ENCODE measurements at regions not wholly inside any gene's neighbourhood (a gene's known extent, or its start where the extent isn't known, plus 50 kb on each side); places are given as distances from the start of the nearest gene placed in this dataset.

GRCh38 chr2:128579825-128580224 is 261.2 kb upstream of the HS6ST1 start:
- TF ChIP-seq, protein P1, sequence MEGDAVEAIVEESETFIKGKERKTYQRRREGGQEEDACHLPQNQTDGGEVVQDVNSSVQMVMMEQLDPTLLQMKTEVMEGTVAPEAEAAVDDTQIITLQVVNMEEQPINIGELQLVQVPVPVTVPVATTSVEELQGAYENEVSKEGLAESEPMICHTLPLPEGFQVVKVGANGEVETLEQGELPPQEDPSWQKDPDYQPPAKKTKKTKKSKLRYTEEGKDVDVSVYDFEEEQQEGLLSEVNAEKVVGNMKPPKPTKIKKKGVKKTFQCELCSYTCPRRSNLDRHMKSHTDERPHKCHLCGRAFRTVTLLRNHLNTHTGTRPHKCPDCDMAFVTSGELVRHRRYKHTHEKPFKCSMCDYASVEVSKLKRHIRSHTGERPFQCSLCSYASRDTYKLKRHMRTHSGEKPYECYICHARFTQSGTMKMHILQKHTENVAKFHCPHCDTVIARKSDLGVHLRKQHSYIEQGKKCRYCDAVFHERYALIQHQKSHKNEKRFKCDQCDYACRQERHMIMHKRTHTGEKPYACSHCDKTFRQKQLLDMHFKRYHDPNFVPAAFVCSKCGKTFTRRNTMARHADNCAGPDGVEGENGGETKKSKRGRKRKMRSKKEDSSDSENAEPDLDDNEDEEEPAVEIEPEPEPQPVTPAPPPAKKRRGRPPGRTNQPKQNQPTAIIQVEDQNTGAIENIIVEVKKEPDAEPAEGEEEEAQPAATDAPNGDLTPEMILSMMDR (IDR thresholded peaks at IDR 0.05 in 4 of 5, conservative IDR thresholded peaks at IDR 0.05 in 1 of 5): no peak
- TF ChIP-seq POLR2A (IDR thresholded peaks at IDR 0.05): no peak
